ENCODE measurements at regions not wholly inside any gene's neighbourhood (a gene's known extent, or its start where the extent isn't known, plus 50 kb on each side); places are given as distances from the start of the nearest gene placed in this dataset.

DNA sequence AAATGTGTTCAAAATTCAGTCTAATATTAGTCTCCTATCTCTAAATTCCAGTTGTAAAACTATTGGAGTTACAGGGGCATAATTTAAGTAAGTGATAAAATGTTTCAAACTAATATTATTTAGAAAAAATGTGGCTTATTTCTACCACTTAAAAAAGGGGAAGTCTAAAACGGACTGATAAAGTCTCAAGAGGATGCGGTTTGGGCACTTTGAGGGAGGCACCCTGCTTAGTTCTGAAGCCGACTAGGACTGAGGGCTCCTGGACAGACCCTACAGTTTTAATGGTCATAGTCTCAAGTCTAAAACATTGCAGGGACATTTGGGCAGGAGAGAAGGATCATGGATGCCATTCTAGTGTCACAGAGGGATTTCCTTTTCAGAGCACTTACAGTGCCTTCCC, 566.3 kb downstream of the NR2F2 start:
- Histone ChIP-seq H3K9me3 (no peaks in the 10 kb centered on the region), H3K4me1 (no peaks in the 10 kb centered on the region), H3K27me3 (no peaks in the 10 kb centered on the region), H3K27ac (no peak overlapping the region), H3K4me3 (no peak overlapping the region), H3K36me3 (no peaks in the 10 kb centered on the region)
- ATAC-seq (no peak), DNase-seq (no peak)
- no peak for TF ChIP-seq POLR2A (IDR thresholded peaks at IDR 0.05)
- TF ChIP-seq CTCF (IDR thresholded peaks at IDR 0.05): no peak
- intact Hi-C loops (cut with DNase I): loop anchor here in 4 of 10 donors (10.0 kb wide), 1 partner anchor 542 kb away; no protein-coding TSS in a partner anchor
- WGBS, 4 donors: 45 to 59% (median 47%) methylated on average over 3 of the region's 3 CpGs

DNA sequence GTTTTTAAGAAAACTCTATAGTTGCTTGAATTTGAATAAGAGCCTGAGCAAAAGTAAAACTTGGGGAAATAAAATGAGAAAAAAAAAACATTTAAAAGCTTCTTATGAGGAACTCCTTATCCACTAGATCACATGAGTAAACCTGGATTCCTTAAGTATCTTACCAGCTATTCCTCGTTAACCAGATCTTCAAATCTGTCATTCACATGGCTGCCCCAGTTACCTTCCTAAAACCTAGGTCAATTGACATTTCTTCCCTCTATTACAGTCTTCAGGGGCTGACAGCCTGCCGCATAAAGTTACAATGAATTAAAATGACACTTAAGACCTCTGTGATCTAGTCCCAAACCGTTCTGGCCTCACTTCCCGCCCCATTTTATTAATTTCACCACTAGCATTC, 583.6 kb downstream of the NR2F2 start:
- DNase-seq (no peak), ATAC-seq (no peak)
- Histone ChIP-seq H3K4me3 (no peak overlapping the region), H3K27ac (no peak overlapping the region), H3K9me3 (peaks cover 0 to 38% (median 18%) of the 10 kb centered on the region in 12 donors), H3K36me3 (no peaks in the 10 kb centered on the region), H3K27me3 (no peaks in the 10 kb centered on the region), H3K4me1 (no peaks in the 10 kb centered on the region)
- no peak for TF ChIP-seq POLR2A (IDR thresholded peaks at IDR 0.05)
- no peak for TF ChIP-seq CTCF (IDR thresholded peaks at IDR 0.05)
- 80 to 87% (median 84%) methylated on average over 4 of the region's 4 CpGs for WGBS, 4 donors
- intact Hi-C loops (cut with DNase I): no loop called here

DNA sequence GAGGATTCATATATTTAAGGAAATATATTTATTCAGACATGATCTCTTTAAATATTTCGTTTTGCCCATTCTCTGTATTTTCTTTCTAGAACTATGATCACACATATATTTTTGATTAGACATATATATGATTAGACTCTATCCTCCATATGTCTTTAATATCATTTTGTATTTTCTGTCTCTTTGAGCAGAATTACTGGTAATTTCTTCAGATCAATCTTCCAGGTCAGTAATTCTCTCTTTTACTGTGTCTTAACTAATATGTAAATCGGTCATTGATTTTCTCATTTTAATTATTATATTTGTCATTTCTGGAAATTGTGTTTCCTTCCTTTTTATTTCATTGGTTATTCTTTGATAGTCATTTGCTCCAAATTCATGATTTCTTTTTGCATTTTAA, 586.2 kb downstream of the NR2F2 start:
- ATAC-seq (no peak), DNase-seq (no peak)
- Histone ChIP-seq H3K27me3 (no peaks in the 10 kb centered on the region), H3K4me1 (no peaks in the 10 kb centered on the region), H3K27ac (no peak overlapping the region), H3K4me3 (no peak overlapping the region), H3K36me3 (no peaks in the 10 kb centered on the region), H3K9me3 (peaks cover 0 to 48% (median 18%) of the 10 kb centered on the region in 12 donors)
- TF ChIP-seq CTCF (IDR thresholded peaks at IDR 0.05) (no peak), POLR2A (IDR thresholded peaks at IDR 0.05) (no peak)
- intact Hi-C loops (cut with DNase I): no loop called here
- 70 to 86% (median 80%) methylated on average over 2 of the region's 2 CpGs for WGBS, 4 donors

GRCh38 chr15:96924570-96924969, 594.1 kb downstream of the NR2F2 start:
- TF ChIP-seq CTCF (IDR thresholded peaks at IDR 0.05) (no peak), POLR2A (IDR thresholded peaks at IDR 0.05) (no peak)
- intact Hi-C loops (cut with DNase I): no loop called here
- ATAC-seq (no peak), DNase-seq (no peak)
- no peak overlapping the region for H3K4me3 ChIP-seq
- no peaks in the 10 kb centered on the region for H3K36me3 ChIP-seq
- 0 to 26% (median 0%) methylated on average over 1 of the region's 1 CpG for WGBS, 4 donors
- no peak overlapping the region for H3K27ac ChIP-seq
- H3K27me3 ChIP-seq: peaks cover 0 to 4% (median 0%) of the 10 kb centered on the region in 9 donors
- no peaks in the 10 kb centered on the region for H3K4me1 ChIP-seq
- H3K9me3 ChIP-seq: peaks cover 0 to 7% (median 0%) of the 10 kb centered on the region in 12 donors

Measured in heart left ventricle (tissue), 16 donors.